ENCODE measurements at regions not wholly inside any gene's neighbourhood (a gene's known extent, or its start where the extent isn't known, plus 50 kb on each side); places are given as distances from the start of the nearest gene placed in this dataset.

DNA sequence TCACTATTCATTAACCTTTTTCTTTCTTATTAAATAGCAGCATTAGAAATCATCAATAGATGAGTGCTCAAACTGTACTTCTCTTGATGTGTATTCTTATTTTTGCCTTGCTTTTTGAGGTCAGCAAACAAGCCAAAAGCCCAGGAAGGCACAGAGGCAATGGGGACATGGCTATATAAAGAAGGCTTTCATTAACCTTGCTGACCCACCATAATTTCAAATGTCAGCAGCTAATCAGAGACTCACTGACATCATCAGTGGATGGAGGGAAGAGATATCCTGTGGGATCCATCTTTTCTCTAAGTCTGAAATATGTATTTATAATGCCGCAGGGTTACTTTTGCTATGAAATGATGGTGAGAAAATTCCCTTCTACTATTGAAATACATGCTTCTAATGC lies 1162.8 kb upstream of the ACVR2A start:
- TF ChIP-seq, protein P1, sequence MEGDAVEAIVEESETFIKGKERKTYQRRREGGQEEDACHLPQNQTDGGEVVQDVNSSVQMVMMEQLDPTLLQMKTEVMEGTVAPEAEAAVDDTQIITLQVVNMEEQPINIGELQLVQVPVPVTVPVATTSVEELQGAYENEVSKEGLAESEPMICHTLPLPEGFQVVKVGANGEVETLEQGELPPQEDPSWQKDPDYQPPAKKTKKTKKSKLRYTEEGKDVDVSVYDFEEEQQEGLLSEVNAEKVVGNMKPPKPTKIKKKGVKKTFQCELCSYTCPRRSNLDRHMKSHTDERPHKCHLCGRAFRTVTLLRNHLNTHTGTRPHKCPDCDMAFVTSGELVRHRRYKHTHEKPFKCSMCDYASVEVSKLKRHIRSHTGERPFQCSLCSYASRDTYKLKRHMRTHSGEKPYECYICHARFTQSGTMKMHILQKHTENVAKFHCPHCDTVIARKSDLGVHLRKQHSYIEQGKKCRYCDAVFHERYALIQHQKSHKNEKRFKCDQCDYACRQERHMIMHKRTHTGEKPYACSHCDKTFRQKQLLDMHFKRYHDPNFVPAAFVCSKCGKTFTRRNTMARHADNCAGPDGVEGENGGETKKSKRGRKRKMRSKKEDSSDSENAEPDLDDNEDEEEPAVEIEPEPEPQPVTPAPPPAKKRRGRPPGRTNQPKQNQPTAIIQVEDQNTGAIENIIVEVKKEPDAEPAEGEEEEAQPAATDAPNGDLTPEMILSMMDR (conservative IDR thresholded peaks at IDR 0.05; ENCODE audit: low read depth, low read length) = no peak
- TF ChIP-seq EZH2 (IDR thresholded peaks at IDR 0.05; ENCODE audit: borderline replicate concordance, low read depth, low read length, poor library complexity, severe bottlenecking) = no peak
